Heart right ventricle (tissue), 16 donors: ENCODE measurements at regions not wholly inside any gene's neighbourhood (a gene's known extent, or its start where the extent isn't known, plus 50 kb on each side); places are given as distances from the start of the nearest gene placed in this dataset.

Experiments used
- ATAC-seq, 8 donors: fragments of 200-7000 bp; cut with Tn5 transposase; one replicate each; pipeline ENCODE4 v1.9.1; 2020; ENCODE audit warnings: mild to moderate bottlenecking in 8 of 8, moderate library complexity in 8 of 8, moderate number of reproducible peaks in 1 of 8
- DNase-seq, 2 donors: peaks; one replicate each; pipeline ENCODE4 v3.0.0-alpha.2; 2020
- H3K27ac ChIP-seq, 10 donors: fragments of 200-600 bp; sonication (generic) in 2 of 10; one replicate each; pipeline versions ENCODE4 v1.5.0 to v1.8.0; 2020 to 2022; ENCODE audit warnings: mild to moderate bottlenecking in 3 of 10
- H3K27me3 ChIP-seq, 7 donors: fragments of 200-600 bp; one replicate each; pipeline ENCODE4 v1.8.0; 2021 to 2022; ENCODE audit warnings: mild to moderate bottlenecking in 2 of 7
- H3K36me3 ChIP-seq, 9 donors: fragments of 200-600 bp; sonication (generic) in 1 of 9; one replicate each; pipeline versions ENCODE4 v1.5.0 to v1.8.0; 2020 to 2022; ENCODE audit warnings: mild to moderate bottlenecking in 2 of 9
- H3K4me1 ChIP-seq, 9 donors: fragments of 200-600 bp; sonication (generic) in 1 of 9; one replicate each; pipeline versions ENCODE4 v1.5.0 to v1.8.0; 2020 to 2022; ENCODE audit warnings: mild to moderate bottlenecking in 4 of 9
- H3K4me3 ChIP-seq, 10 donors: fragments of 200-600 bp; sonication (generic) in 2 of 10; one replicate each; pipeline versions ENCODE4 v1.5.0 to v1.8.0; 2020 to 2022; ENCODE audit warnings: mild to moderate bottlenecking in 7 of 10, moderate library complexity in 2 of 10
- H3K9me3 ChIP-seq, 11 donors: fragments of 200-600 bp in 10 of 11; sonication (generic) in 2 of 11; one replicate each; pipeline versions ENCODE4 v1.5.0 to v1.8.0; 2013 to 2022; ENCODE audit warnings: mild to moderate bottlenecking in 2 of 11, control low read depth in 1 of 11, moderate library complexity in 1 of 11
- WGBS, 2 donors: extraction: QIAGEN DNeasy Blood & Tissue Kit; methylation state at CpG; one replicate each; pipeline ENCODE4 v1.1.7; 2013; ENCODE audit warnings: inconsistent platforms in 1 of 2; 5-methylcytosine and 5-hydroxymethylcytosine counted together
- intact Hi-C, 10 donors: fragments of 100-400 bp; cut with DNase I; formaldehyde crosslinking; loops; one replicate each; pipeline versions ENCODE4 v1.11.1 to v1.14.2; 2022
- TF ChIP-seq, protein P1 (sequence below), 9 donors: fragments of 200-600 bp; sonication (generic) in 2 of 9; IDR thresholded peaks; one replicate each; pipeline versions ENCODE4 v1.5.0 to v1.8.0; 2021 to 2022; ENCODE audit warnings: antibody characterized with exemption in 9 of 9, mild to moderate bottlenecking in 5 of 9, moderate library complexity in 1 of 9
- donor health status: Arrhythmogenic right ventricular cardiomyopathy.
- donor health status: ischemic (EF 13 %, LVEDD 7.1; RV severe dilation, severe dysfunction).
- donor health status: healthy with polysubstance abuse.
- donor health status: DM: no; HTN: yes; CAD: no.
- donor health status: DM: no; HTN: no; CAD: no.
- donor health status: ischemic (EF 25% LVEDD 6.9; RV normal size, moderate dysfunction).
- donor health status: ischemic (EF 25% LVEDD 5.7; RV mildly dilated, moderate dysfunction).
- donor health status: healthy.
- donor health status: DM: yes; HTN: yes; CAD: no.
- donor health status: Ischemic cardiomyopathy.
- donor health status: ischemic (EF 35%, LVEDD 5.7; RV mildly dilated, moderate dysfunction).
- donor health status: nonischemic (EF 11% LVEDD 7.7; RV severe dilation, severe dysfunction).
- donor health status: DM: yes; HTN: yes; CAD: no.
- donor health status: PGD.
- donor health status: ischemic (EF 29% LVEDD 5.4; RV normal size, mild dysfunction).
- donor health status: nonischemic (EF 23%, LVEDD 6.1; RV moderate dilation, normal function).

- DNase-seq: no peak
- Histone ChIP-seq H3K27ac (no peak overlapping the region), H3K4me1 (no peaks in the 10 kb centered on the region), H3K9me3 (peaks cover 0 to 36% (median 15%) of the 10 kb centered on the region in 11 donors), H3K4me3 (no peak overlapping the region), H3K27me3 (no peaks in the 10 kb centered on the region), H3K36me3 (no peaks in the 10 kb centered on the region)
- WGBS, 2 donors: 95 to 97% methylated on average over 2 of the region's 2 CpGs
- intact Hi-C loops: loop anchor here in 2 of 10 donors (5.0 to 10.0 kb wide), 2 partner anchors 57 to 135 kb away; no protein-coding TSS in a partner anchor
- ATAC-seq: no peak
- TF ChIP-seq, protein P1, sequence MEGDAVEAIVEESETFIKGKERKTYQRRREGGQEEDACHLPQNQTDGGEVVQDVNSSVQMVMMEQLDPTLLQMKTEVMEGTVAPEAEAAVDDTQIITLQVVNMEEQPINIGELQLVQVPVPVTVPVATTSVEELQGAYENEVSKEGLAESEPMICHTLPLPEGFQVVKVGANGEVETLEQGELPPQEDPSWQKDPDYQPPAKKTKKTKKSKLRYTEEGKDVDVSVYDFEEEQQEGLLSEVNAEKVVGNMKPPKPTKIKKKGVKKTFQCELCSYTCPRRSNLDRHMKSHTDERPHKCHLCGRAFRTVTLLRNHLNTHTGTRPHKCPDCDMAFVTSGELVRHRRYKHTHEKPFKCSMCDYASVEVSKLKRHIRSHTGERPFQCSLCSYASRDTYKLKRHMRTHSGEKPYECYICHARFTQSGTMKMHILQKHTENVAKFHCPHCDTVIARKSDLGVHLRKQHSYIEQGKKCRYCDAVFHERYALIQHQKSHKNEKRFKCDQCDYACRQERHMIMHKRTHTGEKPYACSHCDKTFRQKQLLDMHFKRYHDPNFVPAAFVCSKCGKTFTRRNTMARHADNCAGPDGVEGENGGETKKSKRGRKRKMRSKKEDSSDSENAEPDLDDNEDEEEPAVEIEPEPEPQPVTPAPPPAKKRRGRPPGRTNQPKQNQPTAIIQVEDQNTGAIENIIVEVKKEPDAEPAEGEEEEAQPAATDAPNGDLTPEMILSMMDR (IDR thresholded peaks at IDR 0.05): no peak
Observed at GRCh38 chr22:22977479-22978200, 90.0 kb downstream of the IGLL5 start.

DNA sequence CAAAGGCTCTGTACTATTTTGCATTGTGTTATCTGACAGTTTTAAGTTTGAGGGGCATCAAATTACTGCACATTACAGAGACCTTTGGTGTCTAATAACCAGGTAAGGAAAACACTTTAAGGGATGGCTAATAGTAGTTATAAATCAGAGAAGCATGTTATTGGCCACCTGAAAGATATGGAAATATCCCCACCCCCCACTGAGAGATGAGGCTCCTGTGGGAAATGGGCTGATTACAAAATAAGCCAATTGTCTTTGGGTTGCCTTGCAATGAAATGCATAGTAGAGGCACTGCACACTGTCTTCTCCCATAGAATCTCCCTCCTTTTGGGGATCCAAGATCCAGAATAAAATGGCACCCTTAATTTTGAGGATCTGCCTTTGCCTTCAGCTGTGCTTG, 91.0 kb downstream of the IGLL5 start:
- Histone ChIP-seq H3K27me3 (peaks cover 0 to 7% (median 0%) of the 10 kb centered on the region in 7 donors), H3K36me3 (no peaks in the 10 kb centered on the region), H3K27ac (no peak overlapping the region), H3K9me3 (peaks cover 0 to 36% (median 15%) of the 10 kb centered on the region in 11 donors), H3K4me1 (no peaks in the 10 kb centered on the region), H3K4me3 (no peak overlapping the region)
- ATAC-seq: no peak
- intact Hi-C loops: loop anchor here in 2 of 10 donors (5.0 to 10.0 kb wide), 2 partner anchors 56 to 134 kb away; no protein-coding TSS in a partner anchor
- TF ChIP-seq, protein P1 (IDR thresholded peaks at IDR 0.05): no peak
- no peak for DNase-seq

- no peak overlapping the region for H3K27ac ChIP-seq
- peaks cover 0 to 7% (median 0%) of the 10 kb centered on the region in 7 donors for H3K27me3 ChIP-seq
- DNase-seq: no peak
- ATAC-seq: no peak
- intact Hi-C loops: loop anchor here in 2 of 10 donors (5.0 to 10.0 kb wide), 2 partner anchors 56 to 133 kb away; no protein-coding TSS in a partner anchor
- WGBS, 2 donors: 73 to 75% methylated on average over 4 of the region's 4 CpGs
- H3K4me1 ChIP-seq: no peaks in the 10 kb centered on the region
- no peak overlapping the region for H3K4me3 ChIP-seq
- H3K9me3 ChIP-seq: peaks cover 0 to 36% (median 15%) of the 10 kb centered on the region in 11 donors
- H3K36me3 ChIP-seq: no peaks in the 10 kb centered on the region
- TF ChIP-seq, protein P1 (IDR thresholded peaks at IDR 0.05): no peak
Observed at GRCh38 chr22:22979121-22979724, 91.1 kb upstream of the GNAZ start.

GRCh38 chr22:22979954-22980353, 90.4 kb upstream of the GNAZ start:
- intact Hi-C loops: loop anchor here in 2 of 10 donors (5.0 to 10.0 kb wide), 2 partner anchors 55 to 132 kb away; no protein-coding TSS in a partner anchor
- Histone ChIP-seq H3K36me3 (no peaks in the 10 kb centered on the region), H3K27me3 (peaks cover 0 to 7% (median 0%) of the 10 kb centered on the region in 7 donors), H3K4me1 (no peaks in the 10 kb centered on the region), H3K27ac (no peak overlapping the region), H3K9me3 (peaks cover 0 to 36% (median 15%) of the 10 kb centered on the region in 11 donors), H3K4me3 (no peak overlapping the region)
- DNase-seq: no peak
- TF ChIP-seq, protein P1 (IDR thresholded peaks at IDR 0.05): no peak
- WGBS, 2 donors: 81 to 85% methylated on average over 1 of the region's 1 CpG
- no peak for ATAC-seq
